HG02943 (cell line): ENCODE measurements at regions not wholly inside any gene's neighbourhood (a gene's known extent, or its start where the extent isn't known, plus 50 kb on each side); places are given as distances from the start of the nearest gene placed in this dataset.
"Not testable (repeated sequence)": the region's sequence is repeated elsewhere in the genome, so short reads cannot be mapped to it uniquely, and the experiment has no call there.

Source experiments
- ATAC-seq: cut with Tn5 transposase; IDR thresholded peaks from one replicate; pipeline ENCODE4 v1.9.1; 2021; ENCODE audit warnings: mild to moderate bottlenecking, low read depth, moderate library complexity; ENCODE audit not compliant: unreplicated experiment

GRCh38 chr18:59980188-59980637 is 80.4 kb downstream of the PMAIP1 start:
- no peak for ATAC-seq

- no peak for ATAC-seq
These were observed 72.2 kb downstream of the PMAIP1 start for GRCh38 chr18:59971871-59972428.

GRCh38 chr18:59971144-59971543 is 71.3 kb downstream of the PMAIP1 start:
- ATAC-seq: peak; percentile 84

- not testable (repeated sequence) for ATAC-seq
These were observed 69.8 kb downstream of the PMAIP1 start for GRCh38 chr18:59969477-59970028.

- ATAC-seq: no peak
These were observed 68.8 kb downstream of the PMAIP1 start for GRCh38 chr18:59968583-59968982.

- ATAC-seq: no peak
These were observed 68.1 kb downstream of the PMAIP1 start for GRCh38 chr18:59967878-59968277.

- no peak for ATAC-seq
These were observed 67.1 kb downstream of the PMAIP1 start for GRCh38 chr18:59966913-59967312.

GRCh38 chr18:59963229-59963628 is 63.4 kb downstream of the PMAIP1 start:
- ATAC-seq: no peak

GRCh38 chr18:59961070-59961469 is 61.3 kb downstream of the PMAIP1 start:
- peak; percentile 86 for ATAC-seq

- no peak for ATAC-seq
These were observed 60.5 kb downstream of the PMAIP1 start for GRCh38 chr18:59960272-59960671.

- no peak for ATAC-seq
These were observed 59.8 kb downstream of the PMAIP1 start for GRCh38 chr18:59959606-59960005.

GRCh38 chr18:59959073-59959472 is 59.3 kb downstream of the PMAIP1 start:
- no peak for ATAC-seq

GRCh38 chr18:59957957-59958356 is 58.2 kb downstream of the PMAIP1 start:
- ATAC-seq: no peak

GRCh38 chr18:59954755-59955156 is 55.0 kb downstream of the PMAIP1 start:
- no peak for ATAC-seq

- ATAC-seq: no peak
These were observed 54.4 kb downstream of the PMAIP1 start for GRCh38 chr18:59954241-59954640.
